ENCODE measurements at regions not wholly inside any gene's neighbourhood (a gene's known extent, or its start where the extent isn't known, plus 50 kb on each side); places are given as distances from the start of the nearest gene placed in this dataset.
"Not testable (repeated sequence)": the region's sequence is repeated elsewhere in the genome, so short reads cannot be mapped to it uniquely, and the experiment has no call there.

DNA sequence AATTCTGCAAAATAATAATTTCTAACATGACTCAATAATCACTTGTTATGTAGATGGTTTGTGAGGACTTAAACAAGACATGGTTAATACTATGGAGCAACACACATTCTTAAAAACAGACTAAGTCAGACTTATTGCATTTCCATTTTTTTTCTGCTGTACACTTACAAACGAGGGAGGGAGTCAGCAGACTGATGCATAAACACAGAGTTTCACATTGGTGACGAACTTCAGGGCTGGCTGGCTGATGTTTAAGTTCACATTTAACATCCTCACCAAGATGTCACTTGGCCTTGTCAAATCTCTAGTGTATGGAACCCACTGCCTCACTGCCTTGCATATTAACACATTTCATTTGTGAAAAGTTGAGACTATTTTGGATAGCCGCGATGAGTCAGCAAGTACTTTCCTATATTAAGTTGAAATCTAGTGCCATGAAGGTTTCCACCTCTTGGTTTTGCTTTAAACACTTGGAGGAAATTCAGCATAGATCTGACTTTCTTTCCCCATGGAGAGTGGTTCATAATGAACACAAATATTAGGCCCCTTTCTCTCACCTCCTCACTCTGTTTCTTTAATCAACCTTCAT, 337.5 kb upstream of the RUNX1 start:
- Mint-ChIP-seq H3K4me1 (ENCODE audit: low read depth, unreplicated experiment) (no peaks in the 10 kb centered on the region), H3K27ac (ENCODE audit: unreplicated experiment) (no peak overlapping the region), H3K27me3 (ENCODE audit: unreplicated experiment) (no peaks in the 10 kb centered on the region), H3K36me3 (ENCODE audit: unreplicated experiment) (no peaks in the 10 kb centered on the region), H3K9me3 (ENCODE audit: unreplicated experiment) (no peaks in the 10 kb centered on the region), H3K4me3 (ENCODE audit: unreplicated experiment) (no peak overlapping the region)
- no peak for DNase-seq
- TF ChIP-seq, protein P1, sequence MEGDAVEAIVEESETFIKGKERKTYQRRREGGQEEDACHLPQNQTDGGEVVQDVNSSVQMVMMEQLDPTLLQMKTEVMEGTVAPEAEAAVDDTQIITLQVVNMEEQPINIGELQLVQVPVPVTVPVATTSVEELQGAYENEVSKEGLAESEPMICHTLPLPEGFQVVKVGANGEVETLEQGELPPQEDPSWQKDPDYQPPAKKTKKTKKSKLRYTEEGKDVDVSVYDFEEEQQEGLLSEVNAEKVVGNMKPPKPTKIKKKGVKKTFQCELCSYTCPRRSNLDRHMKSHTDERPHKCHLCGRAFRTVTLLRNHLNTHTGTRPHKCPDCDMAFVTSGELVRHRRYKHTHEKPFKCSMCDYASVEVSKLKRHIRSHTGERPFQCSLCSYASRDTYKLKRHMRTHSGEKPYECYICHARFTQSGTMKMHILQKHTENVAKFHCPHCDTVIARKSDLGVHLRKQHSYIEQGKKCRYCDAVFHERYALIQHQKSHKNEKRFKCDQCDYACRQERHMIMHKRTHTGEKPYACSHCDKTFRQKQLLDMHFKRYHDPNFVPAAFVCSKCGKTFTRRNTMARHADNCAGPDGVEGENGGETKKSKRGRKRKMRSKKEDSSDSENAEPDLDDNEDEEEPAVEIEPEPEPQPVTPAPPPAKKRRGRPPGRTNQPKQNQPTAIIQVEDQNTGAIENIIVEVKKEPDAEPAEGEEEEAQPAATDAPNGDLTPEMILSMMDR (IDR thresholded peaks at IDR 0.05; ENCODE audit: partially characterized antibody, unreplicated experiment), result no peak

GRCh38 chr21:35384375-35384774, 335.3 kb upstream of the RUNX1 start:
- H3K9me3 Mint-ChIP-seq (ENCODE audit: unreplicated experiment), result no peaks in the 10 kb centered on the region
- TF ChIP-seq, protein P1 (IDR thresholded peaks at IDR 0.05; ENCODE audit: partially characterized antibody, unreplicated experiment), result no peak
- H3K4me3 Mint-ChIP-seq (ENCODE audit: unreplicated experiment), result no peak overlapping the region
- H3K4me1 Mint-ChIP-seq (ENCODE audit: low read depth, unreplicated experiment), result no peaks in the 10 kb centered on the region
- no peak overlapping the region for H3K27ac Mint-ChIP-seq (ENCODE audit: unreplicated experiment)
- no peaks in the 10 kb centered on the region for H3K27me3 Mint-ChIP-seq (ENCODE audit: unreplicated experiment)
- DNase-seq, result no peak
- H3K36me3 Mint-ChIP-seq (ENCODE audit: unreplicated experiment), result no peaks in the 10 kb centered on the region

DNA sequence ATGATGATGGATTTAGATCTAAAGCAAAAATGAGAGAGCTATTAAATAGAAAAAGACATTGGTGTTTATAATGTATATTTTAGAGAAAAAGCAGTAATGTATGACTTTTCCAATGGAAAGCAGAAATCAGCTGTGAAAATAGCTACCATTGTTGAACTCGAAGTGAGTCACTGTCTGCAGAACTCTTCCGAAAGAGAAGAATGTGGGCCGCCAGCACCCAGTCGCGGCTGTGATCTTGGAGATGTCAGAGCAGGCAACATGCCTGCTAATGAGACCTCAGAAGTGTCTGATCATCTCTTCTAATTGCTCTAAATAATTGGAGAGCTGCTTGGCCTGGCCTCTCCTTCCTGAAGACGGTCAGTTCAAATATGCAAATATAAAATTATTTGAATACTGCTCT, 333.6 kb upstream of the RUNX1 start:
- H3K36me3 Mint-ChIP-seq (ENCODE audit: unreplicated experiment), result no peaks in the 10 kb centered on the region
- H3K27me3 Mint-ChIP-seq (ENCODE audit: unreplicated experiment), result no peaks in the 10 kb centered on the region
- H3K4me1 Mint-ChIP-seq (ENCODE audit: low read depth, unreplicated experiment), result no peaks in the 10 kb centered on the region
- no peaks in the 10 kb centered on the region for H3K9me3 Mint-ChIP-seq (ENCODE audit: unreplicated experiment)
- no peak overlapping the region for H3K4me3 Mint-ChIP-seq (ENCODE audit: unreplicated experiment)
- no peak for DNase-seq
- no peak overlapping the region for H3K27ac Mint-ChIP-seq (ENCODE audit: unreplicated experiment)
- TF ChIP-seq, protein P1 (IDR thresholded peaks at IDR 0.05; ENCODE audit: partially characterized antibody, unreplicated experiment), result no peak

- DNase-seq, result no peak
- Mint-ChIP-seq H3K36me3 (ENCODE audit: unreplicated experiment) (no peaks in the 10 kb centered on the region), H3K9me3 (ENCODE audit: unreplicated experiment) (no peaks in the 10 kb centered on the region), H3K4me3 (ENCODE audit: unreplicated experiment) (no peak overlapping the region), H3K4me1 (ENCODE audit: low read depth, unreplicated experiment) (no peaks in the 10 kb centered on the region), H3K27ac (ENCODE audit: unreplicated experiment) (no peak overlapping the region), H3K27me3 (ENCODE audit: unreplicated experiment) (no peaks in the 10 kb centered on the region)
- TF ChIP-seq, protein P1 (IDR thresholded peaks at IDR 0.05; ENCODE audit: partially characterized antibody, unreplicated experiment), result no peak
These were observed 332.7 kb upstream of the RUNX1 start for GRCh38 chr21:35381743-35382310.

GRCh38 chr21:35380304-35380703, 331.2 kb upstream of the RUNX1 start:
- H3K36me3 Mint-ChIP-seq (ENCODE audit: unreplicated experiment); H3K4me1 Mint-ChIP-seq (ENCODE audit: low read depth, unreplicated experiment); DNase-seq; H3K4me3 Mint-ChIP-seq (ENCODE audit: unreplicated experiment); H3K27me3 Mint-ChIP-seq (ENCODE audit: unreplicated experiment); H3K9me3 Mint-ChIP-seq (ENCODE audit: unreplicated experiment); H3K27ac Mint-ChIP-seq (ENCODE audit: unreplicated experiment): not testable (repeated sequence)
